Stomach (tissue), 4 donors: ENCODE measurements at regions not wholly inside any gene's neighbourhood (a gene's known extent, or its start where the extent isn't known, plus 50 kb on each side); places are given as distances from the start of the nearest gene placed in this dataset.

Experiments used
- CTCF ChIP-seq, 7 experiments: fragments of 450-650 bp in 4 of 7; fragments of 200-600 bp in 3 of 7; sonication (generic) in 3 of 7; IDR thresholded peaks; one replicate each; pipeline ENCODE4 v1.5.1; 2016 to 2019; ENCODE audit warnings: antibody characterized with exemption in 7 of 7, control low read depth in 2 of 7, mild to moderate bottlenecking in 1 of 7
- POLR2A ChIP-seq, 4 donors: fragments of 450-650 bp; IDR thresholded peaks; one replicate each; pipeline ENCODE4 v1.6.1; 2016; ENCODE audit warnings: antibody characterized with exemption in 4 of 4, control low read depth in 2 of 4, mild to moderate bottlenecking in 1 of 4, moderate library complexity in 1 of 4

DNA sequence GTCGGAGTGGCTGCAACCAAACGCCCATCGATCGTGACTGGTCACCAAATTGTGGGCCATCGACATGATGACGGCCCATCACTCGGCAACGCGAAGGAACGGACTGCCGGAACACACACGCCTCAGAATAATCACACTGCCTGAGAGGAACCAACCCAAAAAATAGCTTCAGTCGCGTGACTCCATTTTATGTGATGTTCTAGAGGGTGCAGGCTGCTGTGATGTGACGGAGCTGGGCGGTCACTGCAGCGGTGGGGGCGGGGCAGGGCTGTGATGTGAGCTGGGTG lies 174.6 kb downstream of the CTTN start:
- TF ChIP-seq CTCF (IDR thresholded peaks at IDR 0.05), result no peak
- TF ChIP-seq POLR2A (IDR thresholded peaks at IDR 0.05), result no peak
